ENCODE measurements at regions not wholly inside any gene's neighbourhood (a gene's known extent, or its start where the extent isn't known, plus 50 kb on each side); places are given as distances from the start of the nearest gene placed in this dataset.

DNA sequence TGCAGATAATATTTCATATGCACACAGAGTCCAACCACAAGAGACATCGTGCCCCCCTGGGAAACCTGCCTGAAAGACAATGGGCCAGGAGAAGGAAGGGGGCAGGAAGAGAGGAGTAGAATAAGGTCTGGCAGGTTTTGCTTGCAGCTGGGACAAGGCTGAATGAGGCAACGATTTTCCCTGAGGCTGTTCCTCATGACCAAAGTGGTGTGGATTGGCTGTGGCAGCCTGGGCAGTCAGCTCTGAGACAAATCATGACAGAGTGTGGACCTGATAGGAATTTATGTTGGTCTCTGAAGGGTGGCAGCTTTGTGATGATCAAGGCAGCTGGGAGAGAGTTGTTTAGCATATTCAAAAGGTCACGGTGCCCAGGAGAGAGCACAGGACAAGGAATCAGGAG lies 119.3 kb downstream of the NMUR2 start:
- TF ChIP-seq POLR2A (IDR thresholded peaks at IDR 0.05), result no peak
- TF ChIP-seq, protein P1, sequence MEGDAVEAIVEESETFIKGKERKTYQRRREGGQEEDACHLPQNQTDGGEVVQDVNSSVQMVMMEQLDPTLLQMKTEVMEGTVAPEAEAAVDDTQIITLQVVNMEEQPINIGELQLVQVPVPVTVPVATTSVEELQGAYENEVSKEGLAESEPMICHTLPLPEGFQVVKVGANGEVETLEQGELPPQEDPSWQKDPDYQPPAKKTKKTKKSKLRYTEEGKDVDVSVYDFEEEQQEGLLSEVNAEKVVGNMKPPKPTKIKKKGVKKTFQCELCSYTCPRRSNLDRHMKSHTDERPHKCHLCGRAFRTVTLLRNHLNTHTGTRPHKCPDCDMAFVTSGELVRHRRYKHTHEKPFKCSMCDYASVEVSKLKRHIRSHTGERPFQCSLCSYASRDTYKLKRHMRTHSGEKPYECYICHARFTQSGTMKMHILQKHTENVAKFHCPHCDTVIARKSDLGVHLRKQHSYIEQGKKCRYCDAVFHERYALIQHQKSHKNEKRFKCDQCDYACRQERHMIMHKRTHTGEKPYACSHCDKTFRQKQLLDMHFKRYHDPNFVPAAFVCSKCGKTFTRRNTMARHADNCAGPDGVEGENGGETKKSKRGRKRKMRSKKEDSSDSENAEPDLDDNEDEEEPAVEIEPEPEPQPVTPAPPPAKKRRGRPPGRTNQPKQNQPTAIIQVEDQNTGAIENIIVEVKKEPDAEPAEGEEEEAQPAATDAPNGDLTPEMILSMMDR (IDR thresholded peaks at IDR 0.05 in 4 of 5, conservative IDR thresholded peaks at IDR 0.05 in 1 of 5), result no peak
